Thyroid gland (tissue), 4 donors: ENCODE measurements at regions not wholly inside any gene's neighbourhood (a gene's known extent, or its start where the extent isn't known, plus 50 kb on each side); places are given as distances from the start of the nearest gene placed in this dataset.

ENCODE experiments used
- DNase-seq, 2 donors: peaks; one replicate each; pipeline ENCODE4 v3.0.0-alpha.2; 2019
- H3K27ac ChIP-seq, 3 donors: fragments of 200-600 bp; sonication (generic); 1 replicate in 2 of 3; 2 replicates in 1 of 3; pipeline ENCODE4 v1.5.1; 2016 to 2019; ENCODE audit warnings: mild to moderate bottlenecking in 1 of 3, moderate library complexity in 1 of 3
- H3K27me3 ChIP-seq: fragments of 200-600 bp; sonication (generic); one replicate; pipeline ENCODE4 v1.5.1; 2019
- H3K36me3 ChIP-seq, 2 donors: fragments of 200-600 bp; sonication (generic); one replicate each; pipeline ENCODE4 v1.5.1; 2016 to 2019
- H3K4me1 ChIP-seq, 2 donors: fragments of 200-600 bp; sonication (generic); one replicate each; pipeline ENCODE4 v1.5.1; 2017 to 2019
- H3K4me3 ChIP-seq, 3 donors: fragments of 200-600 bp; sonication (generic); replicated peaks in 1 of 3; 1 replicate in 2 of 3; 2 replicates in 1 of 3; pipeline ENCODE4 v1.5.1; 2016; ENCODE audit warnings: mild to moderate bottlenecking in 1 of 3
- H3K9me3 ChIP-seq: fragments of 200-600 bp; sonication (generic); one replicate; pipeline ENCODE4 v1.5.1; 2017
- CTCF ChIP-seq, 6 experiments: fragments of 200-600 bp in 3 of 6; fragments of 450-650 bp in 3 of 6; sonication (generic) in 3 of 6; IDR thresholded peaks; one replicate each; pipeline ENCODE4 v1.5.1; 2016 to 2019; ENCODE audit warnings: antibody characterized with exemption in 6 of 6, mild to moderate bottlenecking in 2 of 6, inconsistent platforms in 1 of 6, moderate library complexity in 1 of 6
- POLR2A ChIP-seq, 2 donors: fragments of 450-650 bp; IDR thresholded peaks; one replicate each; pipeline ENCODE4 v1.6.1; 2017; ENCODE audit warnings: antibody characterized with exemption in 2 of 2, mild to moderate bottlenecking in 2 of 2, moderate library complexity in 1 of 2
- WGBS, 2 donors: methylation state at CpG; one replicate each; pipeline ENCODE4 v1.1.5; 2017; 5-methylcytosine and 5-hydroxymethylcytosine counted together
- intact Hi-C: fragments of 100-400 bp; cut with DNase I; formaldehyde crosslinking; loops from one replicate; pipeline ENCODE4 v1.15.1; 2023

- intact Hi-C loops, result no loop called here
- no peak for DNase-seq
- Histone ChIP-seq H3K4me1 (no peaks in the 10 kb centered on the region), H3K9me3 (no peaks in the 10 kb centered on the region), H3K27me3 (no peaks in the 10 kb centered on the region), H3K27ac (no peak overlapping the region), H3K4me3 (no peak overlapping the region), H3K36me3 (no peaks in the 10 kb centered on the region)
- WGBS, 2 donors, result 44 to 60% methylated on average over 2 of the region's 2 CpGs
- TF ChIP-seq CTCF (IDR thresholded peaks at IDR 0.05) (no peak), POLR2A (IDR thresholded peaks at IDR 0.05) (no peak)
These were observed 839.6 kb downstream of the TSN start for GRCh38 chr2:122595065-122595464.

- TF ChIP-seq CTCF (IDR thresholded peaks at IDR 0.05), result no peak
- no peak for TF ChIP-seq POLR2A (IDR thresholded peaks at IDR 0.05)
- WGBS, 2 donors, result 57 to 58% methylated on average over 3 of the region's 3 CpGs
- H3K4me1 ChIP-seq, result no peaks in the 10 kb centered on the region
- H3K27ac ChIP-seq, result no peak overlapping the region
- H3K27me3 ChIP-seq, result no peaks in the 10 kb centered on the region
- no peaks in the 10 kb centered on the region for H3K9me3 ChIP-seq
- H3K4me3 ChIP-seq, result no peak overlapping the region
- intact Hi-C loops, result no loop called here
- no peaks in the 10 kb centered on the region for H3K36me3 ChIP-seq
- no peak for DNase-seq
These were observed 841.1 kb downstream of the TSN start for GRCh38 chr2:122596598-122596997.

- WGBS, 2 donors, result 86 to 87% methylated on average over 1 of the region's 1 CpG
These were observed 843.3 kb downstream of the TSN start for GRCh38 chr2:122598784-122599183.

GRCh38 chr2:122610948-122611609 is 855.6 kb downstream of the TSN start:
- TF ChIP-seq POLR2A (IDR thresholded peaks at IDR 0.05) (no peak), CTCF (IDR thresholded peaks at IDR 0.05) (no peak)
- no peaks in the 10 kb centered on the region for H3K9me3 ChIP-seq
- 89 to 92% methylated on average over 3 of the region's 3 CpGs for WGBS, 2 donors
- H3K4me3 ChIP-seq, result no peak overlapping the region
- no peaks in the 10 kb centered on the region for H3K36me3 ChIP-seq
- no peak for DNase-seq
- intact Hi-C loops, result no loop called here
- H3K27me3 ChIP-seq, result no peaks in the 10 kb centered on the region
- no peak overlapping the region for H3K27ac ChIP-seq
- no peaks in the 10 kb centered on the region for H3K4me1 ChIP-seq

More at GRCh38 chr2:122598784-122599183, 843.3 kb downstream of the TSN start:
- H3K36me3 ChIP-seq, result no peaks in the 10 kb centered on the region
- H3K4me1 ChIP-seq, result no peaks in the 10 kb centered on the region
- TF ChIP-seq POLR2A (IDR thresholded peaks at IDR 0.05) (no peak), CTCF (IDR thresholded peaks at IDR 0.05) (no peak)
- H3K27ac ChIP-seq, result no peak overlapping the region
- DNase-seq, result no peak
- H3K9me3 ChIP-seq, result no peaks in the 10 kb centered on the region
- intact Hi-C loops, result no loop called here
- H3K4me3 ChIP-seq, result no peak overlapping the region
- H3K27me3 ChIP-seq, result no peaks in the 10 kb centered on the region

GRCh38 chr2:122622934-122623333 is 867.5 kb downstream of the TSN start:
- H3K36me3 ChIP-seq, result no peaks in the 10 kb centered on the region

More at GRCh38 chr2:122622934-122623333, 867.5 kb downstream of the TSN start:
- Histone ChIP-seq H3K4me1 (no peaks in the 10 kb centered on the region), H3K9me3 (no peaks in the 10 kb centered on the region), H3K27ac (no peak overlapping the region), H3K27me3 (no peaks in the 10 kb centered on the region), H3K4me3 (no peak overlapping the region)
- intact Hi-C loops, result no loop called here
- DNase-seq, result no peak
- TF ChIP-seq CTCF (IDR thresholded peaks at IDR 0.05), result no peak
- no peak for TF ChIP-seq POLR2A (IDR thresholded peaks at IDR 0.05)
- 27 to 47% methylated on average over 3 of the region's 3 CpGs for WGBS, 2 donors
